Esophagus squamous epithelium (tissue), 4 donors: ENCODE measurements at regions not wholly inside any gene's neighbourhood (a gene's known extent, or its start where the extent isn't known, plus 50 kb on each side); places are given as distances from the start of the nearest gene placed in this dataset.

Source experiments
- POLR2A ChIP-seq, 4 donors: fragments of 450-650 bp; IDR thresholded peaks; one replicate each; pipeline ENCODE4 v1.6.1; 2017; ENCODE audit warnings: antibody characterized with exemption in 4 of 4, mild to moderate bottlenecking in 4 of 4, moderate library complexity in 3 of 4
- TF ChIP-seq, protein P1 (sequence below), 6 experiments: fragments of 450-650 bp in 4 of 6; fragments of 200-600 bp in 2 of 6; sonication (generic) in 2 of 6; IDR thresholded peaks; one replicate each; pipeline ENCODE4 v1.5.1; 2016 to 2019; ENCODE audit warnings: antibody characterized with exemption in 6 of 6, mild to moderate bottlenecking in 4 of 6, moderate library complexity in 4 of 6

GRCh38 chrY:21169821-21170220 lies 341.3 kb upstream of the RBMY1B start:
- TF ChIP-seq POLR2A (IDR thresholded peaks at IDR 0.05) = no peak
- TF ChIP-seq, protein P1, sequence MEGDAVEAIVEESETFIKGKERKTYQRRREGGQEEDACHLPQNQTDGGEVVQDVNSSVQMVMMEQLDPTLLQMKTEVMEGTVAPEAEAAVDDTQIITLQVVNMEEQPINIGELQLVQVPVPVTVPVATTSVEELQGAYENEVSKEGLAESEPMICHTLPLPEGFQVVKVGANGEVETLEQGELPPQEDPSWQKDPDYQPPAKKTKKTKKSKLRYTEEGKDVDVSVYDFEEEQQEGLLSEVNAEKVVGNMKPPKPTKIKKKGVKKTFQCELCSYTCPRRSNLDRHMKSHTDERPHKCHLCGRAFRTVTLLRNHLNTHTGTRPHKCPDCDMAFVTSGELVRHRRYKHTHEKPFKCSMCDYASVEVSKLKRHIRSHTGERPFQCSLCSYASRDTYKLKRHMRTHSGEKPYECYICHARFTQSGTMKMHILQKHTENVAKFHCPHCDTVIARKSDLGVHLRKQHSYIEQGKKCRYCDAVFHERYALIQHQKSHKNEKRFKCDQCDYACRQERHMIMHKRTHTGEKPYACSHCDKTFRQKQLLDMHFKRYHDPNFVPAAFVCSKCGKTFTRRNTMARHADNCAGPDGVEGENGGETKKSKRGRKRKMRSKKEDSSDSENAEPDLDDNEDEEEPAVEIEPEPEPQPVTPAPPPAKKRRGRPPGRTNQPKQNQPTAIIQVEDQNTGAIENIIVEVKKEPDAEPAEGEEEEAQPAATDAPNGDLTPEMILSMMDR (IDR thresholded peaks at IDR 0.05) = no peak
